ENCODE measurements at regions not wholly inside any gene's neighbourhood (a gene's known extent, or its start where the extent isn't known, plus 50 kb on each side); places are given as distances from the start of the nearest gene placed in this dataset.

DNA sequence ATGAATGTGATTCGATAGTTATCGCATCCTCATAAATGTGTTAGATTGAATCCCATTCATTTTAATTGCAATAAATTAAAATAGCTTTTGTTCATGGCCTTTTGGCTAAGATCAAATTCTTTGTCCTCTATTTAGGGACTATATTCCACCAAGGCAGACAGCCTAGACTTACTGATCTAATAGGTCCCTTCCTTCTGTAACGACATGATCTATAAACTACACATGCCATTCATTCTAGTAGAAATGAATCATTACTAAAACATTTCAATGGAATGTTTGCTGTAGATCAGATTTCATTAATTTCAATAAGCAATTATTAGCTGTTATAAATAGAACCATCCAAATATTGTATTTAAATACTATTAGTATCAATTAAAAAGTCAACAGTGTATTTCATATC, 526.6 kb upstream of the KLHL1 start:
- DNase-seq (ENCODE audit: low read depth) = no peak

DNA sequence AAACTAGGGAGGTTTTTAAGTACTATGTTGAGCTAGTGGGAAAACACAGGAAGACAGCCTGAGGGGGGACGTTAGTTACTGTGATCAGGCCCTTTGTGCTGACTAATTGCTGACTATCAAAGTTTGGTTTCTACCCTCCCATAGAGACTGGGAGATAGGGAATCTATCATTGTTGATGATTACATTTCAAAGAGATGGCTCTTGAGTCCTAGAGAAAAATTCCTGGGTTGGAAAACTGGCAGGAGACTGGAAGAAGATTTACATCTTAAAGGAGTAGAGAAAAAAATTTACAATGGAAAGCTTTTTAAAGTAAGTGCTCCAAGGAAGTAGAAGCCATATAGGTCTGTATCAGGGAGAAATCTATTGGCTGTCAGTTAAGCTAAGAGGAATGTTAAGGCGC, 522.0 kb upstream of the KLHL1 start:
- no peak for DNase-seq (ENCODE audit: low read depth)

DNA sequence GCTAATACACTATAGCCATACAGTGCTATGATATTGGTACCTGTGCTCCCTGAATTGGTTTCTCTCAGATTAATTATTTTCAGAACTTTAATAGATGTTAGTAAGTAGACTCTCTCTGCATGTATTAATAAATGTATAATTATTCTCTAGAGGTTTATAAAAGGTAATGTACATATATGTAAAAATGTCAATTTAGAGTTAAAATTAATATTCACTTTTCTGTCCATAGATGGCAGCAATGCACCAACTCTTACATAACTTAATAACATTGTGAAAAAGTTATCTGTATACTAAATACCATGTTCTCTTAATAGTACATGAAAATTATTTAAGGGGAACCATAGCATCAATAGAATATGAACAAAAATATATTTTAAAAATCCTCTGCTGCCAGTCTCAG, 515.0 kb upstream of the KLHL1 start:
- DNase-seq (ENCODE audit: low read depth) = no peak

DNA sequence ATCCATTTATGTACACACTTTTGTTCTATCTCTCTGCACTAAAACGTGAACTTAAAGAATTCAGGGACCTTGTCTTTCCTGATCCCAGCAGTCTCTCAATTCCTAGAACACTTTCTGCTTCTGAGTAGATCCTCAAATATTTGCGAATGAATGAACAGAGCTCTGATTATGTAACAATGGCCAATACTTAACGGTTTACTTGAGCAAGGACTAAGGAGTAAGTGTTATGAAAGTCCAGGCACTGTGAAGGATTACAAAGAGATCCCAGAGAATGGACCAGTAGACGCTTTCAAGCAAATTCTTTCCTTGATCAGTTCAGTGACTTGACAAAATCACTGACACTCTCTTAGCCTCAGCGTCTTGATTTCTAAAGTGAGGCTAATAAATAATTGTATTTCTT, 514.5 kb upstream of the KLHL1 start:
- no peak for DNase-seq (ENCODE audit: low read depth)

DNA sequence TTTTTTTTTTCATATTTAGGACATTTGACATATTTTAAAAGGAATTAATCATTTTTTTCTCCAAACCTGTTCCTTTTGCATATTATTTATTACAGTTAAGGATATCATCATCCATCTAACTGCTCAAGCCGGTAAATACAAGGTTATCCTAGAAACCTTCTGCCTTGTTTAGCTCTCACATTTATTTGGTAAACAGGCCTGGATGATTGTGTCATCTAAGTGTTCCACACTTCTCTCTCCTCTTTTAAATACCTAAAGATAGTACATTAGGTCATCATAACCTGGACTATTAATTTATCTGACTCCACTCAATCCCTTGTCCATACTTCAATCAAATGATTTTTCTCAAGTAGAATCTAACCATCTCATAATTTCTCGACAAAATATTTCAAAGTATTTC, 511.7 kb upstream of the KLHL1 start:
- no peak for DNase-seq (ENCODE audit: low read depth)

DNA sequence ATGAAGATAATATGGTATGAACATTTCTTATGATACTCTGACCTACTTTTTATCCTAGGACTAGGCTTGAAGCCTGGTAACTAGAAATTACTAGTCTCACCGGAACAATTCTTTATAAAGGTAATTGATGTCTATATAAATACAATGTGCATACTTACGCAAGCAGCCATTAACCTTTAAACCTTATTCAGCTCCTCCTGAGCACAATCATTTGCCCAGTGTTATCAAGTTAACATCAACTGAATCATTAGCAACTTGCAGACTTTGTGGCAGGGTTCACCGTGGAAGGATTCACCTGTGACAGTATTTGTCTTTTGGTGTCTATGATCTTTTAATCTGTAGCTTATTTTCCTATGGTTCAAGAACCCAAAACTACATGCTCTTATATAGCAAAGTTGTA, 508.6 kb upstream of the KLHL1 start:
- DNase-seq (ENCODE audit: low read depth) = no peak

DNA sequence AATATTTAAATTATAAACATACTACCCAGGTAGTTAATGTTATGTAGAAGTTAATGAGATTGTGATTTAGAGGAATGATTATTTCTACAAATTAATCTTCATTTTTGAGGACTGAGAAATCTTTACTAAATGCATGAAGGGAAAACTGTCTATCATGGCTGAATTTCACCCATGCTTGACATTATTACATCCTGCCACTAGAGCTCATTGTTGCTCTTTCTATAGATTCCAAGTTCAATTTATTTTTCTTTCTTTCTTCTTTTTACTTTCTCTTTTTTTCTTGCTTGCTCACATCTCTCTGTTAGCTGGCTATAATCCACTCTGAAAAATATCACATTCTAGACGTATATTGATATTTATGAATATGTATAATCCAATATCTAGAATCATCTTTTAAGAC, 505.0 kb upstream of the KLHL1 start:
- no peak for DNase-seq (ENCODE audit: low read depth)

DNA sequence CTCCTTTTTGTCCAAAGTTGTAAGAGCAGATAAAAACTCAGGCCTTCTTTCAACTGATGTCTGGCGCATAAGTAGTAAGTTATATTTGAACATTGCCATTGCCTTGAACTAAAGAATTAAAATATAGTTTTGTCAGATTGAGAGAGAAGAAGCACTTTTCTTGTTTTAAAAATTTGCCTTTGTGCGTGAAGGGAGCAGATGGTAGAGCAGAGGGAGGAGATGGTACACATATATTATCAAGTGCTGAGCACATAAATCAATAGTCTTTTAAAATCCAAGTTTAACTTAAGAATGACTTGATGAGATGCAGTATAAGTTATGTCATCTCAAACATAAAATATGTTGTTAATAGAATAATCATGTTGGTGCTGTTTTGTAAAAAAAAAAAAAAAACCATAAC, 504.6 kb upstream of the KLHL1 start:
- no peak for DNase-seq (ENCODE audit: low read depth)

DNA sequence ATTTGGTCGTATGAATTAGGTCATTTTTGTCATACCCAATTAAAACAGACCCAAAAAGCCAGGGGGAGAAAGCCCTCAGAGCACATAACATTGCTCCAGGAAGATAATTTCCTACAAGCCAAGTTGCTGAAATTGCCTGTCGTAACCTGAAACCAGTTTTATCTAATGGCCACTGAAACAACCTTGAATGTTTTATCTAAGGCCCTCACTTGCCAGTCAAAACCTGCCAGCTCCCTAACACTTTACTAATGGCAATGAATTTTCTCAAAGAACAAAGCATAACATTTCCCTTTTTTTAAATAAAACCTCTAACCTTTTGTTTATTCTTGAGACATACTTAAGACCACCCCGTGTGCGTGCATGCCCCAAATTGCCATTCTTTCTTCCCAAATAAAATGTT, 496.2 kb upstream of the KLHL1 start:
- DNase-seq (ENCODE audit: low read depth) = no peak

DNA sequence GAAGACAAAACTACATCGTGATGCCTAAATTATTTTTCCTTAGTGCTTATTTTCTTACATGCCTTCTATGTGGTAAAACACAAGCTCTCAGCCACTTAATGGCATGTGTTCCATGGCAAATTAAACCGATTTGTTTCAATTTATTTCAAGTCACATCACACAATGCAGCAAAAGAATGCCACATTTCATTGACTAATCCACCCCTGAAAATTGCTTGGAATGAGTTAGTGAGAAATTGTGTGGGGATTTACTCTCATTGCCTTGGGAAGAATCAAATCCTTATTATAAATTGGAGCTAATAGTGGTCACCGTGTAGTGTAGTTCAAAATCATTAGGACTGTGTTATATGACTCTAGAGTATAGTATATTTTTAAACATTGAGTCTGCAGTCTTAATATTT, 485.5 kb upstream of the KLHL1 start:
- DNase-seq (ENCODE audit: low read depth) = no peak

DNA sequence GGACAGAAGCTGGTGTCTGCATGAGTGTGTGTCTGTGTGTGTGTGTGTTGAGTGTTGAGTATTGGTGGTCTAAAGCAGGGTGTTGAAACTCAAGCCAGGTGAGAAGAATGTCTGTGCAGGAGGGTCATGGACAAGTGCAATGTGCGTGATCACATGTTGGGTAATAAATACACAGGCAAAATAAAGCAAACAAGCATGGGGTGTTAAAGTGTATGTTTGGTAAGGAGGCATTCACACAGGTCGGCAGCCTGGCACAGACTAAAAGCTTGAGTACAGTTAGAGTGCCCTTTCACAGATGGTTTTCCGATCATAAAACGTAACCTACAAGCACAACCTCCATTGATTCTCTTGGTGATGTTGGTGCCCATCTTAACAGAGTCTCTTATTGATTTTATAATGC, 476.9 kb upstream of the KLHL1 start:
- DNase-seq (ENCODE audit: low read depth) = no peak

DNA sequence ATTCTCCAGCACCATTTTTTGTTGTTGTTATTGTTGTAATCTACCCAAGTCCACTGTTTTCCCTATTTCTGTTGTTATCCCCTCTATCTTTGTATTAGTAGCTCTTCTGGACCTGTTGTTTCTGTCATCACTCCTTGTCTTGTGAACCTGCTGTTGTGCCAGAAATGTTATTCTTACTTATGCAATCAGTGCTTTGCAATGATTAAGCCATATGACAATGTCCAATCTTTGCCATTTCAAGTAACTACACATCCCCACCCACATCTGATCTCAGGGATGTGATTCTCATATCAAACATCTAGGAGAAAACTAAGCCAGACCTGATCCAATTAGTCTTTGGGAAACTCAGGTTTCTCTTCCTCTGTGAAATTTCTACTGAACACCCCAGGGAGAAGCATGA, 472.6 kb upstream of the KLHL1 start:
- DNase-seq (ENCODE audit: low read depth) = no peak

DNA sequence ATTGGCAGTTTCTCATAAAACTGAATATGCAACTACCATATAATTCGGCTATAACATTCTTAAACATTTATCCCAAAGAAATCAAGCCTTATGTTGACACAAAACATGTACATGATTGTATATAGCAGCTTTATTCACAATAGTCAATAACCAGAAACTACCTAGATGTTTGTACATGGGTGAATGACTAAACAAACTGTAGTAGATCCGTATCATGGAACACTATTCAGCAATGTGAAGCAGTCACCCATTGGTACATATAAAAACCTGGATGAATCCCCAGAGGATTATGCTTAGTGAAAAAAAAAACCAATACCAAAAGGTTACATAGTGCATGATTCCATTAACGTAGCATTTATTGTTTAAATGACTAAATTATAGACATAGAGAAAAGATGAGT, 471.7 kb upstream of the KLHL1 start:
- DNase-seq (ENCODE audit: low read depth) = no peak

DNA sequence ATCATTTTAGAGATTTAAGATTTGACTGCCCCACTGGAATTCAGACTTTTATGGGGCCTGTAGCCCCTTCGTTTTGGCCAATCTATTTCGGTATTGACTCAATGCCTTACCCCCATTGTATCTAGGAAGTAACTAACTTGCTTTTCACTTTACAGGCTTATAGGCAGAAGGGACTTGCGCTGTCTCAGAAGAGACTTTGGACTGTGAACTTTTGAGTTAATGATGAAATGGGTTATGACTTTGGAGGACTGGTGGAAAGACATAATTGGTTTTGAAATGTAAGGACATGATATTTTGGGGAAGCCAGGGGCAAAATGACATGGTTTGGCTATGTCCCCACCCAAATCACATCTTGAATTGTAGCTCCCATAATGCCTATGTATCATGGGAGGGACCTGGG, 463.0 kb upstream of the KLHL1 start:
- DNase-seq (ENCODE audit: low read depth) = no peak

DNA sequence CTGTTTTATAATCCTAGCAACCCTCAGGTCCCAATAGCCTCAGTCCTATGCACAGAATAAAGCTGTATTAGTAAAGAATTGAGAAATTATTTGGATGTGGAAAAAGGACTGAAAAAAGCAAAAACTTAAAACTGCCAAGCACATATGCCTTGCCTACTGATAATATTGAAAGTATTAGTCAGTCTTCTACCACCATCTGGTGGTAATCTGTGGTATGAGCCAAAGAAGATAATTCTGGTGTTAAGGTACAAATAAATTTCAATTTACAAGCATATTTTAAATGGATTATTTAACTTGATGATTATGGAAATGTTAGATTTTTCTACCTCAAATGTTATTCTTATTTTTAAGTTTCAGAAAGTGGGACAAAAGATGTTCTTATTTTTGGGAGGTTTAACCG, 460.3 kb upstream of the KLHL1 start:
- DNase-seq (ENCODE audit: low read depth) = no peak

DNA sequence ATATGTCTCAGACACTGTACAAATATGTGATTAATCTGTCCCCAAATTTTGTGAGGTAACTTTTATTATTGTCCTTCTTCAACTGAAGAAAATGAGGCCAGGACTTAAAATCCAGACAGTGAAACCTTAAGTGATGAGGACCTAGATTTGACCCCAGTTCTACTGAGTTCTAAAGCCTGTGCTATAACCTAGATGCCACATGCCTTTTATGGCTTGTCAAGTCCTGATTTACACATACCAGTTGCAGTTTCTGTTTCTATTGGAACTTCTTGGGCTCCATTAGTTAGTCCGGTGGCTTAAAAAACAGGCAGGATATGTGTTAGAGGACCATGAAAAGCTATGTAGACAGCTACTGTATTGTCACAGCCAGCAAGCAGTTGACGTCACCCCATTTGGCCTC, 436.5 kb upstream of the KLHL1 start:
- no peak for DNase-seq (ENCODE audit: low read depth)

DNA sequence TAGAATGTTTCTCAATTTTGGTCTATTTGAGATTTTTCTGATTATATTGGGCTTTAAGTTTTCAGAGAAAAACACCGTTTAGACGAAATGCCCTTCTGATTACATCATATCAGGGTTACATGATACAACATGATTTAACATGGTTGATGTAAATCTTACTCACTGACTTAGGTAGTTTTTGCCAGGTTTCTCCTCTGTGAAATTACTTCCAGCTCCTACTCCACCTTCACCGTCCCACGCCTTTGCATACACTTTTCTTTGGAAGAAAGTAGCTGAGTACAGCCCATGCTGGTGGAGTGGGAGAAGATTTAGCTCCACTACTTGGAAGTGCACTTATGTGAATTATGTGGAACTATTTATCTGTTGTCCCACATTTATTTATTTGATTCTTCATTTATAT, 433.2 kb upstream of the KLHL1 start:
- DNase-seq (ENCODE audit: low read depth) = no peak

DNA sequence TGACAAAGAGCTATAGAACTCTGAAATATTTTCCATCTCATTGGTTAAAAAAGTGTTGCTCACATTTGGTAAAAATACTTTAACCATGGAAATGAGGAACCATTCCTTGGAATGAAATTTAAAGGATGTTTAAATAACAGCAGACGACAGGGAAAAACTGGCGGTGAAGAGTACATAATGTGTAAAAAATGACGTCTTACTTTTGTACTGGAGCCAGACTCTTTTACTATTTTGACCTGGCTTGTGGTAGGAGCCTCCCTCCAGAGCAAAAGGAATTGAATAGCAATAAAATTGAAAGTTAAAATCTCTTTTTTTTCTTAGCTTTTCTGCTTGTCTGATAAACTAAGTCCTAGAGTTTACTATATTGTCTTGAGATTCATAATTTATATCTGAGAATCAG, 426.2 kb upstream of the KLHL1 start:
- no peak for DNase-seq (ENCODE audit: low read depth)

DNA sequence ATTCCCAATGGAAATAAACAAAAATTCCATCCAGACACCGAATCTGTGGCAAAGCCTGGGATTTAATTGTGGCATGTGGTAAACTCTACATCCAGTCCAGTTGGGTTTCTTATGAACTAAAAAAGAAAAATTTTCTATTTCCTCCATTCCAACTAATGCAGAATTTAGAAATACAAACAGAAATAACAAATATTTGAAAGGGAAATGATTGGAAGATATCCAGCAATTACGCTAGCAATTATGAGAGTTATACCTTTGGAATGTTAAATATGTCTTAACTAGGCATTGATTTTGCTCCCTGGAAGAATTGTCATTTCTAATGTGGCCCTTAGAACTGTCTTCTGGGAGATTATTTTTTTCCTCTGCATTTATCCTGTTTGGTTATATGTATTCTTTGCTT, 421.4 kb upstream of the KLHL1 start:
- no peak for DNase-seq (ENCODE audit: low read depth)

DNA sequence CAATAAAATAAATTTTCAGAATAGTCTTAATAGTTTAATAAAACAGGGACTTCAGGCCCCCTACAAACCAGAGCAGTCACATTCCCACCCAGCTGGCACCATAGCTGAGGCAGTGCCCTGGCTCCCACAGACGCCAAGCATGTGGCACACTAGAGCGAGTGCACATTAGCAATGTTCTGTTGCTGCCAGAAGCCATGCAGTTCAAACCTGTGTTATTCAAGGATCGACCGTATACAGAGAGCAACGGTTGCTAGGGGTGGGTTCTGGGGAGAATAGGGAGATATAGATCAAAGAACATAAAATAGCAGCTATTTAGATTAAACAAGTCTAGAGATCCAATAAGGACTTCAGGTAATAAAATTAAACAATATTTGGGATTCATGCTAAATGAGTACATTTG, 419.3 kb upstream of the KLHL1 start:
- DNase-seq (ENCODE audit: low read depth) = no peak

DNA sequence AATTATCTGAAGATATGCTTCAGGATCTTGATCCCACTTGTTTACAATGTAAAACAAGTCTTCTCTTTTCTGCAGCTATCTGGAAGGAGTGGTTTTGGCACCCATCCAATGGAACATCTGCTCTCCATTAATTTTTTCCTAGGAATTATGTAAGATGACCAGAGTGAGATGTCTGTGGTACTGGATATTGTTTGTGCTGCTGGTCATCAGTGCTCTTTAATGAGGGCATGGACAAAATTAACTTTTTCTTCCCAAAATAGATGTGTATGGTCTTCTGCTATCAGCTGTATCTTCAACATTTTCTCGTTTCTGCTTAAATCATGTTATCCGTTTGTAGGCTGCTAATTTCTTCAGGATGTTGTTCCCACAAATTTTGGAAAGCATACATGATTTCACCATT, 415.4 kb upstream of the KLHL1 start:
- no peak for DNase-seq (ENCODE audit: low read depth)

DNA sequence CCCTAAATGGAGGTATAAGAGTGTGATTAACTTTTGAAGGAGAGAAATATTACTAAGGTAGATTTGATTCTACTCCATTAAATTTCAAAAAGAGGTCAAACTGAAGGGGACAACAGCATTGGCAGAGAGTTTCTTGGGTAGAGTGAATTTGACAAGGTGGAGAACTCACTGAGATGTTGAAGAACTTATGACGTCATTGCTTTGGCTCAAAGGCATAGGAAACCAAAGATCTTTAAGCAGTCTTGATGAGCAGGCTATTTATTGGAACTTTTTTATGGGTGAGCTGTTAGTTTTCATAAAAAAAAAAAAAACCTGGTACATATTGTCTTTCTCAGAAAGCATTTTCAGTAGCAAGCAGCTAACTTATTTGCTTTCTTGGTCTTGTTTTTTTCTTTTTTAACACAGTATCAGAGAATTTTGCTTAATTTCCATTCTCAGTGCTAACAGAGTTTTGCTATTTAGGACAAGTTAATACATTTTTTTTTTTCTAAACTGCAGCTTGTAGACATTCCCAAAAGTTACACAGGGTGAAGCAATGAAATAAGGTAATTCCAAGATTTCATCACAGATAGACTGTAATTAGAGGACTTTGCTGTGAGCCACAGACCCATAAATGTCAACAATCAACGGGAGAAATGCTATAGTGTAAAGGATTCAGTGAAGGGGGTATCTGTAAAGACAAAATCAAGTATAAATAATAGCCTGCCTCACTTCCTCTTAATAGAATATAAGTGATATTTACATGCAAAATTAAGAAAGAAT, 412.2 kb upstream of the KLHL1 start:
- no peak for DNase-seq (ENCODE audit: low read depth)

DNA sequence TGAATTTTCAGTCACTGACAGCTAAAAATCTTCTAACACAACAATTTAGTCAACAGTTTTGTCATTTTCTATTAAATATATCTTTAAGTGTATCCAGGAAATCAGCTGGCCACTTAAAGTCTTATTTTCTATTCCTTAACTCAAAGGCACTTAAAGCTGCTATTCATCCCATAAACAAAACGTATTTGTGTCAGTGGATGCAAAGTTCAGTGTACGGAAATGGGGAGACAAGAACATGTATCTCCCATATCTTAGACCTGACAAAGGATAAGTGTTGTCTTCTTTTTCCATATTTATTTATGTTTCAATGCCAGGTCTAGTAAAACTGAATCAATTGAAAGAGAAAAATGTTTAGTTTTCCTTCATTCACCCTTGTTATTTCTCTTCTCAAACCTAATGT, 409.8 kb upstream of the KLHL1 start:
- no peak for DNase-seq (ENCODE audit: low read depth)

DNA sequence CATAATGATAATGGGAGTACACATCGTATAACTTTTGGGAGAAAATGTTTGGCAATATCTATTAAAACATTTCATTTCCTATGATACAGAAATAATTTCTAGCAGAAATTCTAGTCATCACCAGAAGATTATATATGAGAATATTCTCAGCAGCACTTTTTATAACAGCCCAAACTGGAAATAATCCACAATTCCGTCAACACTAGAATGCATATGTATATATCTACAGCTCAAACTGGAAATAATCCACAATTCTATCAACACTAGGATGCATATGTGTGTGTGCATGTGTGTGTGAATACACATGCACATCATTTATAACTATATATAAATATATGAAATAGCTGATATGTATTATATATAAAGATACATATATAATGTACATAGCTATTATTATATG, 408.0 kb upstream of the KLHL1 start:
- DNase-seq (ENCODE audit: low read depth) = no peak

Data from stimulated activated CD8-positive, alpha-beta memory T cell treated with anti-CD3 and anti-CD28 coated beads, Interleukin-4, amount 100 ng/mL, for 24 hours (primary cell).